Fibroblast of skin of right biceps (primary cell): ENCODE measurements at regions not wholly inside any gene's neighbourhood (a gene's known extent, or its start where the extent isn't known, plus 50 kb on each side); places are given as distances from the start of the nearest gene placed in this dataset.
"Not testable (repeated sequence)": the region's sequence is repeated elsewhere in the genome, so short reads cannot be mapped to it uniquely, and the experiment has no call there.

Experiments
- DNase-seq: peaks from one replicate; pipeline ENCODE4 v3.0.0-alpha.2; 2013

DNA sequence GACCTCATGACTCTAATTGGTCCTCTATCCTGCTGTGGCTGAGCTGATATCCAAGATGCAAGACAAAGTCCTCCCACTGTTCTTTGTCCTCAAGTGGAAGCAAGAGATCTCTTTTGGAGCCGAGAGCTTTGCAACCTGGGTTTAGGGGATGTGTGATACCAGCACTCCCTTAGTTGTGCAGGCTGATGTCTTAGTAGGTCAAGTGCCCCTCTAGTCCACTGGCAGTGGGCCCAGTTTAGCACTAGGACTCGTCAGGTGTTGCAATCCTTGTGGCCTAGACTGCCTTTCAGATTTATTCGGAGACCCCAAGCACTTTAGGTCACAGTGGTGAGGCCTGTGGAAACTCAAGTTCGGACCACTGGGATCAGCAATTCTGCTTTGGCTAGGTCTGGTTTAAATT is 64.0 kb downstream of the GPRASP3 start:
- no peak for DNase-seq

DNA sequence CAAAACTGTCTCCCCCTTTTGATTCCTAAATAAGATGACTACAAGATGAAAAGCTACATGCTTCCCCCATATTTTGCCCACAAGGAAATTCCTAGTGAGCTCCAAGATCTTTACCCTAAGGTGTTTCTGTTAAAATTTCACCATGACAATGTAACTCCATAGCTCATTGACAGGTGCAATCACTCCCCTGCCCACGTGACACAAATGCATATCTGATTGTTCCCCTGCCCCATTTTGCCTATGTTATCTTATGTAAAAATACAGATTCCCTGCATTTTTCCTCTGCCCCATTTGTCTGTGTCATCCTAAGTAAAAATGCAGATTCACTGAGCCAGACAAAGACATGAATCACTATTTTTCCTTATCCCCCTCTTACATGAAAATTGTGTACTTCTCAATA is 66.7 kb downstream of the GPRASP3 start:
- DNase-seq, result no peak

DNA sequence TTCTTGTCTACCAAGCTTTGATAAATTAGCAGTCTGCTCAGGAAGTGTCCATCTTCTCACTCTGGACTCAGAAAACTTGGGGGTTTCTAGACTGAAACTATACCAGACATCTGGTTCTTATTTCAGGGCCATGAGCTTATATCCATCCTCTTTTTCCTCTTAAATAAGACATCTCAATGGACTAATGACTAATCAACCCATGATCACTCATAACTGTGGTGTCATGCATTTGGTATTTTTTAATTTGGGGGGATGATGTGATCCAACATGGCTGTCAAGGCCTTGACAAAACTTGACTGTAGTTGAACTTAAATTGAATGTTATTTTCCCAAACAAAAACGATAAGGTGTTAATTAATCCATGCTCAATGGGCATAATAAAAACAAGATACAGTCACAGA is 87.8 kb downstream of the GPRASP3 start:
- DNase-seq, result peak; percentile 68

DNA sequence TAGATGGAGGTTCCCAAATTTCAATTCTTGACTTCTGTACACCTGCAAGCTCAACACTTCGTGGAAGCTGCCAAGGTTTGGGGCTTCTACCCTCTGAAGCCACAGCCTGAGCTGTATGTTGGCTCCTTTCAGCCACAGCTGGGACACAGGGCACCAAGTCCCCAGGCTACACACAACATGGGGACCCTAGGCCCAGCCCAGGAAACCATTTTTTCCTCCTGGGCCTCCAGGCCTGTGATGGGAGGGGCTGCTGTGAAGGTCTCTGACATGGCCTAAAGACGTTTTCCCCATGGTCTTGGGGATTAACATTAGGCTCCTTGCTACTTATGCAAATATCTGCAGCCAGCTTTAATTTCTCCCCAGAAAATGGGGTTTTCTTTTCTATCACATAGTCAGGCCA is 97.7 kb downstream of the GPRASP3 start:
- not testable (repeated sequence) for DNase-seq

DNA sequence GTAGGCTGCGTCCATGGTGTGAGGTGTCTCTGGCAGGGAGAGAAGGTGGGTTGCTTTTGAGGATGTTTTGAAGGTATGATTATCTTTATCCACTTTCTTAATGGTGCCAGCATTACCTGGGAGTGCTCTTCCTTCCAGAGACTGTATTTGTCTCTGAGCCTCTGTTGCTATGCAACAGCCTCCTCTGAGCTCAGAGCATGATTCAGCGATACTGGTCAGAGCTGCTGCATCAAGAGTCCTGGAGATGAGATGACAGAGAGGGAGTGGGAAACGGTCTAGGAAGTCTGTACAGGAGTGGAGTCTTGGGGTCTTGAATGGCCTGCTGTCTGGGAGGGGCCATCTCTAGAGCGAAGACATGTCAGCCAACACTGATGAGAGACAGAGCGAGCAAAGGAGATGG is 104.4 kb upstream of the RAB40AL start:
- DNase-seq, result peak; percentile 69

DNA sequence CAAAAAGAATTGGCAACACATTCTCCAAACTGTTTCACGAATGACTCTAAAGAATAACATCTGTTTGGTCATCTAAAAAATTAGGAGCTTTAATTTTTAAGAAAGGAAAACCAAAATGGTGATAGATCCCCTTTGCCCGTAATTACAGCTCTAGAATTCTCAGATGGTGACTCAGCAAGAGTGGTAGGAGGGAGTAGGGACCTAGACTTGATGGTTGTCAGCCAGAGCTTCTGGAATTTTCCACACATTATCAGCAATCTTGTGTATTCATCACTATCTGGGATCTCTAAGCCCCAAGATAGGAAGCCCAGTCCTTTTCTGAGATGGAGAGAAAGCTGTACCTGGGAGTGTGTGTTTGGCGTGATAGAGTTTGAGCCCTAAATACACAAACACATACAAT is 103.9 kb upstream of the RAB40AL start:
- DNase-seq, result peak; percentile 55

DNA sequence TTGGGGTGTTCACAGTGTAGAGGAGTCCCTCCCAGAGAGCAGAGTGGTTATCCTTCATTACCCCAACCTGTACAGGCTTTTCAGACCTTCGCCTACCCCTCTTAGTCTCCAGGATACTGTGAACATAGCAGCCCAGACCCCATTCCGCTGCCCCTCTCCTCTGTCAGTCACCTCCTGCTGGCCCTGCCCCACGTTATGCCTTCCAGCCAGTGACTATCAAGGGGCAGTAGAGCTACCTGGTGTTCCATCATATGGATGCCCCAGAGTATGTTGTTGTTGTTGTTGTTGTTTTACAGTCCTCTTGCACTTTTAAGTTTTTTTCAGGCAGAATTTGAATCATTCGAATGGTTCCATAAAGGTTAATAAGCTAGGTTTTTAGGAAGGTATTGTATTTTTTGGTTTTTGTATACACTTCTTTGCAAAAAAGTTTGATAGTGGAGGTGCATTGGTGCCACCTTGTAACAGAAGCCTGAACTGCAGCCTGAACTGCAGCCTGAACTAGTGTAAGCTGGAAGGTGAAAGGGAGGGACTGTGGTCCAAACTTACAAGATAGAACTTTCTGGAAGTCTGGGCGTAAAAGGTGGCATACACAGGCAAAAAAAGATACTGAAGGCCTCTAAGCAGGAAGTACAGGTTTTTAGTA is 101.4 kb upstream of the RAB40AL start:
- no peak for DNase-seq

DNA sequence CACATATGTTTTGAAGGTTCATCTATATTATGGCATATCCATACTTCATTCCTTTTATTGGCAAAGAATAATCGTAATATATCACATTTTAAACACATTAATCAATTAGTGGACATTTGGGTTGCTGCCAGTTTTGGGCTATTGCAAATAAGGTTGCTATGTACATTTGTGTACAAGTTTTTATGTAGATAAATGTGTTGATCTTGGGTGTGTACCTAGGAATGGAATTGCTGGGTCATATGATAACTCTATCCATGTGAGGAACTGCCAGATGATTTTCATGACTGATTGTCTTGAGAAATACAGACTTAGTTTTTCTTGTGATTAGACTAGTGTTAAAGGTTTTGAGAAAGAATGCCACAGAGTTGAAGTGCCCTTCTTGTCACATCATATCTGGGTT is 99.2 kb upstream of the RAB40AL start:
- DNase-seq, result no peak

DNA sequence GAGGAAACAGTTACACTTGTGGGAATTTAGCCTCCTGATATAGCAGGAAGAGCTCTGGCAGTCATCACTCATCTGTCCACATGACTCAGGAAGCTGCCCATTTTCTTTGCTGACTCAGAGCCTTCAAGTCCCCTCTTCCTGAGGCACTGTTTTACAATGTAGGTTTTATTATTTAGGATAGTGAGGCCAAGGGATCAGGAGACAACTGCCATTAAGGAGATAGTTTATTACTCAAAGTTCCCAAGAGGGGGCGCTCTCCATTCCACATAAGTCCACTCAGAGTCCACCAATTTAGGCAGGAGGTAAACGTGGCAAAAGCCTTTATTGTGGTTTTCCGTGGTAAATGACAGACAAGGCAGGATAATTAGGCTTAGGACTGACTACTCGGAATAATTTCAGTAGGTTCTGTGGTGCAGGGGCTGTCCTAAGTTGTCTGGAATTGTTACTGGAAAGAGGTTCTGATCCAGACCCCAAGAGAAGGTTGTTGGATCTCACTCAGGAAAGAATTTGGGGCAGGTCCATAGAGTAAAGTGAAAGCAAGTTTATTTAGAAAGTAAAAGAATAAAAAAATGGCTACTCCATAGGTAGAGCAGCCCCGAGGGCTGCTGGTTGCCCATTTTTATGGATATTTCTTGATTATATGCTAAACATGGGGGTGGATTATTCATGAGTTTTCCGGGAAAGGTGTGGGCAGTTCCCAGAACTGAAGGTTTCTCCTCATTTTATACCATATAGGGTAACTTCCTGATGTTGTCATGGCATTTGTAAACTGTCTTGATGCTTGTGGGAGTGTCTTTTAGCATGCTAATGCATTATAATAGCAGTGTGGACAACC is 96.0 kb upstream of the RAB40AL start:
- peak; percentile 49 for DNase-seq

DNA sequence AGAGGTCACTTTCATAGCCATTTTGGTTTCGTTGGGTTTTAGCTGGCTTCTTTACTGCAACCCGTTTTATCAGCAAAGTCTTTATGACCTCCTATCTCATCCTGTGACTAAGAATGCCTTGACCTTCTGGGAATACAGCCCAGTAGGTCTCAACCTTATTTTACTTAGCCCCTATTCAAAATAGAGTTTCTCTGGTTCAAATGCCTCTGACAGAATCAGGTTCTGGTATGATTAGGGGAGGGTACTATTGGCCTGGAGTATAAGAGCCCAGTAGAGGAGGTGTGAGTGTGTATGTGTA is 95.4 kb upstream of the RAB40AL start:
- no peak for DNase-seq

DNA sequence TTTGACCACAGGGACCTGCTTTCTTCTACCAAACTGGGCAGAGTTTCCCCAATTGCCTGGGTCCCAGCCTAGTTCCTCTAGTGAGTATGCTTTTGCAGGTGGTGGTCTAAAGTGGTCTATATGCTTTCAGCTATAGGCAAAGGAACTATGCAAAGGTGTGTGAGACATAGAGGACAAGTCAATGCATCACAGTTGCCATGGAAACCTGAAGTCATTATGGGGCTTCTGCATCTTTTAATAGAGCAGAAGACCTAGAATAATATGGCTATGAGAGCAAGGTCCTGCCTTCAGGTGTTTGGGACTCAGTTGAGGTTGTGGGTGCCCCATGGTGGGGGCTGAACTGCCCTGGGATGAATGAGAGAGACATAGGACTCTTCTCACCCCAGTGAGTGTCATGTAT is 92.1 kb upstream of the RAB40AL start:
- DNase-seq, result no peak

DNA sequence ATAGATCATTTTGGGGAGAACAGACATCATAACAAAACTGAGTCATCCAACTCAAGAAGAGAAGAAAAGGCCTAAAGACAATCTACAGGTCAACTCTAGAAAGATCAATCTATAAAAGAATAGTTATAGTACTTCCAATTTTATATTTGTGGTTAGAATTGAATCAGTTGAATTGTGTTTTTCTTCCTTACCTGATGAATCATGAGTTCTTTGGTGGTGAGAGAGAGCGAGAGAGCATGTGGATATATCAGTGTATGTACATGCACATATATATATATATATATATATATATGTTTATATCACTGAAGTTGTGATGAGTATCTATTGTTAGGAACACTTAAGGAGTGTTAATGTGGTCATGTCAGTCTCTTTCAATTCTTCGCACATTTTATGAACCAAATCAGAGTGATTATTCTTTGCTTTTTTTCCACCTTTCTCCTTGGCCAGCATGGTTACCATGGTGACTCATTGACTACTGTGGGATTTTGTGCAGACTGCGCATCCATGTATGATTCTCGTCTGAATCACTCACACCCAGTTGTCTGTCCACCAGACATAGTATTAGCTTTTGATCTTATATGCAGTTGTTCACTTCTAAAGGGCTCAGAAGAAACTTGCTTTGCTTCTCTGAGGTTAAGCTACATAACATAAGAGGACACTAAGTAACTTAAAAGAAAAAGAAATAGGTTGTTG is 90.4 kb upstream of the RAB40AL start:
- DNase-seq, result peak; percentile 70

DNA sequence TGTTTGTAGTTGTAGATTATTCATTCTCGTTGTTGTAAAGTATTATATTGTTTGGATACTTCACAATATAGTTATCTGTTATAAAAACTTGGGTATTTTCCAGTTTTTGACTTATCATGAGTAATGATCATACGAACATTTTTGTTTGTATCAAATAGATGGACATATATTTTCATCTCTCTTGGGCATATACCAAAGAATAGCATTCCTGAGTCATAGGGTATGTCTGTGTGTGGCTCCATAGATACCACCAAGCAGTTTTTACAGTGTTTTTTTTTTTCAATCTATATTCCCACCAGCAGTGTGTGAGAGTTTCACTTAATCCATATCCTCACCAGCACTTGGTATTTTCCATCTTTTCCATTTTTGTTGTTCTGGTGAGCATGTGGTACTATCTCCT is 89.7 kb upstream of the RAB40AL start:
- no peak for DNase-seq

DNA sequence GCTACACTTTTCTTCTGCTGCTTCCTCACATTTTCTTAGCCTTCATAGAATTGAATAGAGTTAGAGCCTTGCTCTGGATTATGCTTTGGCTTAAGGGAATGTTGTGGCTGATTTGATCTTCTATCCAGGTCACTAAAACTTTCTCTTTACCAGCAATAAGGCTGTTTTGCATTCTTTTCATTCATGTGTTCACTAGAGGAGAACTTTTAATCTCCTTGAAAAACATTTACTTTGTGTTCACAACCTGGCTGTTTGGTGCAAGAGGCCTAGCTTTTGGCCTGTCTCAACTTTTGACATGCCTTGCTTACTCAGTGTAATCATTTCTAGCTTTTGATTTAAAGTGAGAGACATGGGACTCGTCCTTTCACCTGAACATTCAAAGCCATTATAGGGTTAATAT is 87.7 kb upstream of the RAB40AL start:
- DNase-seq, result no peak

DNA sequence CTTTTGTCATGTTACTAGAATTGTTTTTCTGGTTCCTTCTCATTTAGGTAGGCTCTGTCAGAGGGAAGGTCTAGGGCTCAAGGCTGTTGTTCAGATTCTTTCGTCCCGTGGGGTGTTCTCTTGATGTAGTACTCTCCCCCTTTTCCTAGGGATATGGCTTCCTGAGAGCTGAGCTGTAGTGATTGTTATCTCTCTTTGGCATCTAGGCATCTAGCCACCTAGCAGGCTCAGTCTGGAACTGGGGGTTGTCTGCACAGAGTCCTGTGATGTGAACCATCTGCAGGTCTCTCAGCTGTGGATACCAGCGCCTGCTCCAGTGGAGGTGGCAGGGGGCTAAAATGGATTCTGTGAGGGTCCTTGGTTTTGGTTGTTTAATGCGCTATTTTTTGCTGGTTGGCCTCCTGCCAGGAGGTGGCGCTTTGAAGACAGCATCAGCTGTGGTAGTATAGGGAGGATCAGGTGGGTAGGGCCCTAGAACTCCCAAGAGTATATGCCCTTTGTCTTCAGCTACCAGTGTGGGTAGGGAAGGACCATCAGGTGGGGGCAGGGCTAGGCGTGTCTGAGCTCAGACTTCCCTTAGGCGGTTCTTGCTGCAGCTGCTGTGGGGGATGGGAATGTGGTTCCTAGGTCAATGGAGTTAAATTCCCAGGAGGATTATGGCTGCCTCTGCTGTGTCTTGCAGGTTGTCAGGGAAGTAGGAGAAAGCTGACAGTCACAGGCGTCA is 78.1 kb upstream of the RAB40AL start:
- peak; percentile 30 for DNase-seq

DNA sequence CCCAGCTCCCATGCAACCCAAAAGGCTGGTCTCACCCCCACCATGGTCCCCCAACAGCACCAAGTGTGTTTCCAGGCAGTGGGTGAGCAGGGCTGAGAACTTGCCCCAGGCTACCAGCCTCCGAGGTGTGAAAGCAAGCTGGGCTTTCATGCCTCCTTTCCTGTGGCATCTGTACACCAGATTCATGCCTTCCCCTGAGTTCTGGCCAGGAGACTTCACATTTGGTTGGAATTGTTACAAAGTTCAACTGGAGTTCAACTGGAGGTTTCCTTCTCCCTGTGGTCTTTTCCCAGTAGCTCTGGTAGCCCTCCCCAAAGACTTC is 77.6 kb upstream of the RAB40AL start:
- DNase-seq, result no peak

DNA sequence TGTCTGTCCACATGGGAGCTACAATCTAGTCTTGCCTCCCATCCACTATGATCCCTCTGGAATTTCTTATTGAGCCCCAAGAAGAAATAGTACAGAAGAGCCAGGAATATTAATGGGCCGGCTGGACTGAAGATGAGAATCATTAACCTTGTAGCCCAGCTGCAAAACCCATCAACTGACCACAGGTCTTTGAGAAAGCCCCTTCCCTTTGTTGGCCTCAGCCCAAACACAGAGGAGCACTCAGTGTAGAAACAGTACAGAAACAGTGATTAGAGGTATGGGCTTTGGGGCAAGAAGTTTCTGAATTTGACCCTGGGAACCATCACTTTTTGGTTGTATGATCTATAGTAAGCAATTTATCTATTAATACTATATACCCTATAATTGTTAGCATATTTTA is 76.8 kb upstream of the RAB40AL start:
- DNase-seq, result no peak

DNA sequence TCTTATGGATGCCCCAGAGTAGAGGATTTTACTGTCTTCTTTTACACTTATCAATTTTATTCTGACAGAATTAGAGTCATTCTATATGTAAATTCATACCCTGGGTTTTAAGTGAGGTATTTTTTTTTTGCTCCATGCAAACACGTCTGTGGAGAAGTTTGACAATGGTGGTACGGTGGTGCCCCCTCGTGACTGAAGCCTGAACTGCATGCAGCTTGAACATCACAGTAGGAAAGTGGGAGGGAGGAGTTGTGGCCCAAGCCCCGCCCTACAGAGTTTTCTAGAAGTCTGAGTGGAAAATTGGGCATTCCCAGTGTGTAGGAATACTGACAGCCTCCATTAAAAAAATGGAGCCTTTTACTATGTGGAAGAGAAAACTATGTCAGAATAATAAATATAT is 73.3 kb upstream of the RAB40AL start:
- DNase-seq, result peak; percentile 69

DNA sequence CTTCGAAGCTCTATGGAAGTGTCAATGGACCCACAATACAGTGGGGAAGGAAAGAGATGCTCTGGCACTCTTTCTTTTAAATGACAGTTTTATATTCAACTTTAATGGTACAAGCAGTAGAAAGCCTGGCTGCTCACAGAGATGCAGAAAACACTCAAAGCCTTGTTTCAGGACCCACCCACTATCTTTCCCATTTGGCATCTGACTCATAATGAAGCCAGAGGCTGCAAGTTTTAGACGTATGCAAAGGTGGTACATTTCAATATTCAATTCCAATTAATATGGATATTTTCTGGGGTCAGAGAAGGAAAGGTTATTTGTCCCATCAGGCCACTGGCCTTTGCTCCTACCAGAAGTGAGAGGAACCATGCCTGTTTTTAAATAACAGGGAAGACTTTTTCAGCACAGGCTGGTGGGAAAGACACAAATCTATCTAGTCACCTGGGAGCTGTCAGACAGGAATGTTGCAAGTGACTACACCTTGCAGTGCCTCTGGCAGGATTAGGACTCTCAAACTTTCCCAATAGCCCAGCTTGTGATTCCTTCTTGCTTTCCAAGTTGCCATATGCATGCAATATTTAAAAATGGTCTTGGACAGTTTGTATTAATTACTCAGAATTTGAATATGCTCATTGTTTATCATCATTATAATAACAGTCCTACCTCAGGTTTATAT is 70.0 kb upstream of the RAB40AL start:
- DNase-seq, result no peak

DNA sequence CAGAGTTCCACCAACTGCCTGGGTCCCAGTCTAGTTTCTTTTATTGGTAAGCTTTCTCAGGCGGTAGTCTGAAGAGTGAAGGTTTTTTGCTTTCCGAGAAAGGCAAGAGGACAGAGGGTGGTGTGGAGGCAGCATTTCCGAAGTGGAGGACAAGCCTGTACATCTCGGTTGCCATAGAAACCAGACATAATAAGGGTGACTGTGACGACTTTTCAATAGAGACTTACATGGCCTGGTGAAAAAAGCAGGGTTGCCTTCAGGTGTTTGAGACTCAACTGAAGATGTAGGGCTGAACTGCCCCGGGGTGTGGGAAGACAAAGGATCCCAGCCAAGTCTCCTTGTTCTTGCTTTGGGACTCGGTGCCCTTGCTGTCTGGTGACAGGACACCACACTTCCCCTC is 53.6 kb upstream of the RAB40AL start:
- no peak for DNase-seq
